ENCODE measurements at regions not wholly inside any gene's neighbourhood (a gene's known extent, or its start where the extent isn't known, plus 50 kb on each side); places are given as distances from the start of the nearest gene placed in this dataset.

DNA sequence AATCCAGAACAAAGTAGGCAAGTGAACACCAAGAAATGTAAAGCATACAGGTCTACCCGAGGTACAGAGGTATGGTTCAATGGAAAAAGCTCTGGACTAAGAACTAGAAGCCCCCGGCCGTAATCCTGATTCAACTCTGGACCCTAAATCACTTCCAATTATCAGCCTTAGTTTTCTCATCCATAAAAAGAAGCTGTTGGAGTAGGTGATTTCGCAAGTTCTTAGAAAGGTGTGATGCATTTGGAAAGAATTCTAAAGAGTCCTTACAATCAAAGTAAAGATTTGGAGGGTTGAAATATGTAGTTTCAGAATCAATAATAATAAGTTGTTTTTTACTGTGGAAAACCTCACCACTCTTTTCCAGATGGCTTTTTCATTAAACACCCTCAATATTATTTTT is 622.1 kb upstream of the ID2 start:
- no peaks in the 10 kb centered on the region for H3K36me3 ChIP-seq
- peaks cover 0 to 8% (median 0%) of the 10 kb centered on the region in 3 donors for H3K9me3 ChIP-seq
- 38 to 57% methylated on average over 4 of the region's 4 CpGs for WGBS, 2 donors
- H3K4me1 ChIP-seq = peaks cover 0 to 7% (median 0%) of the 10 kb centered on the region in 3 donors
- TF ChIP-seq, protein P1, sequence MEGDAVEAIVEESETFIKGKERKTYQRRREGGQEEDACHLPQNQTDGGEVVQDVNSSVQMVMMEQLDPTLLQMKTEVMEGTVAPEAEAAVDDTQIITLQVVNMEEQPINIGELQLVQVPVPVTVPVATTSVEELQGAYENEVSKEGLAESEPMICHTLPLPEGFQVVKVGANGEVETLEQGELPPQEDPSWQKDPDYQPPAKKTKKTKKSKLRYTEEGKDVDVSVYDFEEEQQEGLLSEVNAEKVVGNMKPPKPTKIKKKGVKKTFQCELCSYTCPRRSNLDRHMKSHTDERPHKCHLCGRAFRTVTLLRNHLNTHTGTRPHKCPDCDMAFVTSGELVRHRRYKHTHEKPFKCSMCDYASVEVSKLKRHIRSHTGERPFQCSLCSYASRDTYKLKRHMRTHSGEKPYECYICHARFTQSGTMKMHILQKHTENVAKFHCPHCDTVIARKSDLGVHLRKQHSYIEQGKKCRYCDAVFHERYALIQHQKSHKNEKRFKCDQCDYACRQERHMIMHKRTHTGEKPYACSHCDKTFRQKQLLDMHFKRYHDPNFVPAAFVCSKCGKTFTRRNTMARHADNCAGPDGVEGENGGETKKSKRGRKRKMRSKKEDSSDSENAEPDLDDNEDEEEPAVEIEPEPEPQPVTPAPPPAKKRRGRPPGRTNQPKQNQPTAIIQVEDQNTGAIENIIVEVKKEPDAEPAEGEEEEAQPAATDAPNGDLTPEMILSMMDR (IDR thresholded peaks at IDR 0.05) = no peak
- no peak for TF ChIP-seq POLR2A (IDR thresholded peaks at IDR 0.05)
- intact Hi-C loops (cut with DNase I) = no loop called here
- no peak for DNase-seq
- no peak overlapping the region for H3K27ac ChIP-seq
- no peak overlapping the region for H3K4me3 ChIP-seq
- no peaks in the 10 kb centered on the region for H3K27me3 ChIP-seq

DNA sequence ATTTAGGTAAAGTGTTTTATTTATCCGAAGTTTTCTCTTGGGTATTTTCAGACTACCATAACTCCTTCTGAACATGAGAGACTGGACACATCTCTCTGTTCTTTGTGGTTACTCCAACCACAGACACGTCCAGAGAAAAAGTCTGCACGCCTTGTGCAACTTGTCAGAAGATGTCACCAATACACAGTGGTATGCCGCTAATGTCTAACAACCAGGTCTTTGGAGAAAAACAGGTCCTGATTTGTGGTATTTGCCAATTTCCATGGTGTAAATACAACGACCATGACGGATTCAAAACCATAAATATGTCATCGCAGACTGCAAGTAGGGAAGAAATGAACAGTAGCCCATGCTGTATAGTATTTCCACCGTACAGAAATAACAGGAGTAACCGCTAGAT is 620.6 kb upstream of the ID2 start:
- no peaks in the 10 kb centered on the region for H3K27me3 ChIP-seq
- no peak for TF ChIP-seq POLR2A (IDR thresholded peaks at IDR 0.05)
- TF ChIP-seq, protein P1 (IDR thresholded peaks at IDR 0.05) = no peak
- no peaks in the 10 kb centered on the region for H3K36me3 ChIP-seq
- peaks cover 0 to 6% (median 0%) of the 10 kb centered on the region in 3 donors for H3K9me3 ChIP-seq
- H3K4me1 ChIP-seq = peaks cover 0 to 7% (median 0%) of the 10 kb centered on the region in 3 donors
- no peak overlapping the region for H3K4me3 ChIP-seq
- no peak overlapping the region for H3K27ac ChIP-seq
- intact Hi-C loops (cut with DNase I) = no loop called here
- no peak for DNase-seq
- WGBS, 2 donors = 69 to 74% methylated on average over 9 of the region's 9 CpGs

DNA sequence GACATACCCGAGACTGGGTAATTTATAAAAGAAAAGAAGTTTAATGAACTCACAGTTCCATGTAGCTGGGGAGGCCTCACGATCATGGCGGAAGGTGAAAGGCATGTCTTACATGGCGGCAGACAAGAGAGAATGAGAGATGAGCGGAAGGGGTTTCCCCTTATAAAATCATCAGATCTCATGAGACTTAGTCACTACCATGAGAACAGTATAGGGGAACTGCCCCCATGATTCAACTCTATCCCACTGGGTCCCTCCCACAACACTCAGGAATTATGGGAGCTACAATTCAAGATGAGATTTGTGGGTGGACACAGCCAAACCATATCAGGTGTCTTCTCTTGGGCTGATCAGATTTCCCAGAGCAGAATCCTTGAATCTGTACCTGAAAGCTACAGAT is 617.3 kb upstream of the ID2 start:
- Histone ChIP-seq H3K27me3 (no peaks in the 10 kb centered on the region), H3K4me3 (no peak overlapping the region), H3K4me1 (no peaks in the 10 kb centered on the region), H3K9me3 (no peaks in the 10 kb centered on the region), H3K27ac (no peak overlapping the region), H3K36me3 (no peaks in the 10 kb centered on the region)
- TF ChIP-seq, protein P1 (IDR thresholded peaks at IDR 0.05) = no peak
- no peak for TF ChIP-seq POLR2A (IDR thresholded peaks at IDR 0.05)
- no peak for DNase-seq
- WGBS, 2 donors = 86 to 89% methylated on average over 5 of the region's 5 CpGs
- intact Hi-C loops (cut with DNase I) = no loop called here

DNA sequence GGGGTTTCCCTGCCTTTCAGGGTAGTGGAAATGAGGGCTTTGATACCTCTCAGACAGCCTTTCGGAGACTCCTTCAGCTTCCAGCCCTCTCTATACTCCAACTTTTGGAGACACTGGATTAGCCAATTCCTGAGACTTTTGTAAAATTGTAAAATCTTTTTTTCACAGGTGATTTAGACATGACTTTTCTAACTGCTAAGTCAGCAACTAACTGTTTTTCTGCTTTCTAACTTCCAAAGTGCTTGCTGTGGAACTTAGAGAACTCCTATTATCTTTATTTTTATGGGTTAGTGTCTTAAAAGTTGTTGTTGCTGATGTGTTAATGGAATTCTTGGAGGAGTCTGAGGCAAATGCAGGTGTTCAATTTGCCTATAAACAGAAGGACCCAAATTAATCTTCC is 616.7 kb upstream of the ID2 start:
- no peak overlapping the region for H3K27ac ChIP-seq
- H3K4me3 ChIP-seq = no peak overlapping the region
- WGBS, 2 donors = 92 to 95% methylated on average over 1 of the region's 1 CpG
- no peaks in the 10 kb centered on the region for H3K9me3 ChIP-seq
- no peaks in the 10 kb centered on the region for H3K27me3 ChIP-seq
- no peaks in the 10 kb centered on the region for H3K36me3 ChIP-seq
- DNase-seq = no peak
- TF ChIP-seq, protein P1 (IDR thresholded peaks at IDR 0.05) = no peak
- no peak for TF ChIP-seq POLR2A (IDR thresholded peaks at IDR 0.05)
- no peaks in the 10 kb centered on the region for H3K4me1 ChIP-seq
- intact Hi-C loops (cut with DNase I) = no loop called here

DNA sequence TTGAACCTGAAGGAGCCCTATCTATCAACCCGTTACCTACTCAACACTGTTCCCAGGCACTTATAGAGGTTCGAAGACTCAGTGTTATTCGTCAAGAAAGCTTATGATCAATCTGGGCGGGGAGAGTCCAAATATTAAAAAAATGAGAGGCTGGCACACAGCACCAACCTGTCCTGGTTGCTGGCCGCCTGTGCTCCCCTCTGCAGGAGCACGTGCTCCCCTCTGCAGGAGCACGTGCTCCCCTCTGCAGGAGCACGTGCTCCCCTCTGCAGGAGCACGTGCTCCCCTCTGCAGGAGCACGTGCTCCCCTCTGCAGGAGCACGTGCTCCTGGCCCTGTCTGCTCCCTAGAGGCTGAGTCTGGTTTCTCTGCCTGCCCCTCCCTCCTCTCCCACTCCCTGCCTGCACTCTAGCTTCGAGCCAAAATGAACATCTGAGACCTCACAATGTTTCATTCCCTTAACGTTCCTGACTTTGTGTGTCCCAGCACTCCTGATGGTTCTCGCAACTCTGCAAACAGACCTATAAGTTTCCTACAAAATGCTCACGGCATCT is 614.0 kb upstream of the ID2 start:
- intact Hi-C loops (cut with DNase I) = no loop called here
- Histone ChIP-seq H3K36me3 (no peaks in the 10 kb centered on the region), H3K27me3 (no peaks in the 10 kb centered on the region), H3K27ac (no peak overlapping the region), H3K9me3 (no peaks in the 10 kb centered on the region), H3K4me3 (no peak overlapping the region), H3K4me1 (no peaks in the 10 kb centered on the region)
- WGBS, 2 donors = 75 to 79% methylated on average over 9 to 11 of the region's 15 CpGs
- no peak for DNase-seq
- no peak for TF ChIP-seq POLR2A (IDR thresholded peaks at IDR 0.05)
- TF ChIP-seq, protein P1 (IDR thresholded peaks at IDR 0.05) = no peak
